B cell (primary cell): ENCODE measurements at regions not wholly inside any gene's neighbourhood (a gene's known extent, or its start where the extent isn't known, plus 50 kb on each side); places are given as distances from the start of the nearest gene placed in this dataset.

ENCODE experiments used
- ATAC-seq: fragments of 200-7000 bp; cut with Tn5 transposase; one replicate; pipeline ENCODE4 v1.10.0; 2021; ENCODE audit warnings: low read depth, mild to moderate bottlenecking, moderate number of reproducible peaks, moderate library complexity
- CTCF ChIA-PET: fragments of 350-600 bp; sonication (Branson Sonifier 250); formaldehyde crosslinking; loops from one replicate; lab custom pipeline; 2021; ENCODE audit warnings: antibody characterized with exemption, inconsistent platforms; lab: Charles Lee
- POLR2A ChIA-PET: fragments of 350-600 bp; sonication (Branson Sonifier 250); formaldehyde crosslinking; loops from one replicate; lab custom pipeline; 2021; ENCODE audit warnings: antibody characterized with exemption; lab: Charles Lee
- DNase-seq: peaks from one replicate; pipeline ENCODE4 v3.0.0; 2013
- H2AFZ ChIP-seq: 2 replicates; pipeline ENCODE4 v1.6.1; 2012; ENCODE audit warnings: mild to moderate bottlenecking, low read depth, low read length; ENCODE audit not compliant: insufficient read depth, poor library complexity, severe bottlenecking
- H3K27ac ChIP-seq, 2 donors: 1 replicate in 1 of 2; 2 replicates in 1 of 2; pipeline ENCODE4 v1.5.1; 2012 to 2013; ENCODE audit warnings: low read length in 2 of 2, mild to moderate bottlenecking in 2 of 2, moderate library complexity in 1 of 2
- H3K27me3 ChIP-seq, 4 experiments: fragments of 200-600 bp in 1 of 4; sonication (generic) in 1 of 4; replicated peaks in 1 of 4; 1 replicate in 2 of 4; 2 replicates in 2 of 4; pipeline versions ENCODE4 v1.6.1 to v1.7.0; 2013 to 2016; ENCODE audit warnings: low read length in 3 of 4, mild to moderate bottlenecking in 2 of 4, mixed read lengths in 1 of 4, moderate library complexity in 1 of 4; ENCODE audit not compliant: insufficient read depth in 4 of 4, control insufficient read depth in 3 of 4; ENCODE audit errors: control extremely low read depth in 1 of 4
- H3K36me3 ChIP-seq, 2 experiments: replicated peaks in 1 of 2; 1 replicate in 1 of 2; 2 replicates in 1 of 2; pipeline versions ENCODE4 v1.6.1 to v1.7.1; 2013; ENCODE audit warnings: low read length in 1 of 2; ENCODE audit not compliant: insufficient read depth in 2 of 2, control insufficient read depth in 1 of 2; ENCODE audit errors: control extremely low read depth in 1 of 2, extremely low read depth in 1 of 2
- H3K4me1 ChIP-seq, 2 donors: fragments of 200-600 bp in 1 of 2; sonication (generic) in 1 of 2; 1 replicate in 1 of 2; 2 replicates in 1 of 2; pipeline versions ENCODE4 v1.5.1 to v1.6.1; 2013 to 2017; ENCODE audit warnings: low read length in 2 of 2; ENCODE audit not compliant: control insufficient read depth in 2 of 2, insufficient read depth in 2 of 2
- H3K4me2 ChIP-seq: replicated peaks from 2 replicates; pipeline ENCODE3; 2012; ENCODE audit warnings: mild to moderate bottlenecking, low read depth, low read length; ENCODE audit not compliant: poor library complexity, severe bottlenecking
- H3K4me3 ChIP-seq, 5 experiments: fragments of 200-600 bp in 1 of 5; sonication (generic) in 1 of 5; 1 replicate in 3 of 5; 2 replicates in 2 of 5; pipeline versions ENCODE4 v1.5.1 to v1.7.0; 2011 to 2016; ENCODE audit warnings: low read length in 4 of 5, mild to moderate bottlenecking in 4 of 5, low read depth in 2 of 5, control low read depth in 1 of 5, moderate library complexity in 1 of 5; ENCODE audit not compliant: insufficient read depth in 1 of 5; ENCODE audit errors: control extremely low read depth in 1 of 5, extremely low read depth in 1 of 5
- H3K79me2 ChIP-seq: fragments of 200-600 bp; sonication (generic); one replicate; pipeline ENCODE4 v1.6.0; 2016; ENCODE audit warnings: low read length; ENCODE audit not compliant: control insufficient read depth, insufficient read depth
- H3K9ac ChIP-seq: fragments of 200-600 bp; sonication (generic); 2 replicates; pipeline ENCODE4 v1.6.1; 2017; ENCODE audit warnings: mild to moderate bottlenecking, low read length, moderate library complexity
- H3K9me3 ChIP-seq, 3 donors: one replicate each; pipeline versions ENCODE4 v1.6.1 to v1.7.1; 2013; ENCODE audit warnings: low read length in 2 of 3; ENCODE audit not compliant: control insufficient read depth in 2 of 3, insufficient read depth in 1 of 3; ENCODE audit errors: control extremely low read depth in 1 of 3
- H4K20me1 ChIP-seq: 2 replicates; pipeline ENCODE4 v1.6.0; 2012; ENCODE audit warnings: mild to moderate bottlenecking, low read length; ENCODE audit not compliant: insufficient read depth, control insufficient read depth, poor library complexity, severe bottlenecking
- H3K27ac Mint-ChIP-seq: one replicate; pipeline ENCODE4 v1.8.0; 2021; ENCODE audit warnings: mixed read lengths
- H3K27me3 Mint-ChIP-seq: one replicate; pipeline ENCODE4 v1.8.0; 2021; ENCODE audit warnings: mixed read lengths
- H3K4me1 Mint-ChIP-seq: one replicate; pipeline ENCODE4 v1.8.0; 2021; ENCODE audit warnings: mixed read lengths
- H3K4me3 Mint-ChIP-seq: one replicate; pipeline ENCODE4 v1.8.0; 2021; ENCODE audit warnings: mixed read lengths
- H3K9me3 Mint-ChIP-seq: one replicate; pipeline ENCODE4 v1.8.0; 2022; ENCODE audit warnings: mixed read lengths; ENCODE audit not compliant: insufficient read depth
- EZH2 ChIP-seq: IDR thresholded peaks from 2 replicates; pipeline ENCODE4 v1.6.1; 2012; ENCODE audit warnings: borderline replicate concordance, low read depth, mild to moderate bottlenecking, moderate library complexity, low read length; ENCODE audit not compliant: insufficient read depth, poor library complexity, severe bottlenecking
- WGBS: methylation state at CpG from one replicate; pipeline ENCODE4 v1.1.5; 2013; ENCODE audit warnings: missing lambda C conversion rate; ENCODE audit not compliant: insufficient coverage; 5-methylcytosine and 5-hydroxymethylcytosine counted together
- intact Hi-C: fragments of 100-400 bp; cut with micrococcal nuclease; formaldehyde crosslinking; loops from one replicate; pipeline ENCODE4 v1.10.0; 2022
- TF ChIP-seq, protein P1 (sequence below): fragments of 200-600 bp; IDR thresholded peaks from one replicate; pipeline ENCODE4 v1.8.0; 2022; ENCODE audit warnings: antibody characterized with exemption, mild to moderate bottlenecking

- Mint-ChIP-seq H3K27ac (no peak overlapping the region), H3K4me1 (peaks cover 23% of the 10 kb centered on the region), H3K4me3 (no peak overlapping the region), H3K9me3 (no peaks in the 10 kb centered on the region), H3K27me3 (peaks cover 37% of the 10 kb centered on the region)
- ATAC-seq = no peak
- Histone ChIP-seq H3K36me3 (no peaks in the 10 kb centered on the region), H3K27me3 (peaks cover 0 to 6% (median 1%) of the 10 kb centered on the region in 4 experiments), H3K27ac (no peak overlapping the region), H3K4me2 (no peak overlapping the region), H3K79me2 (no peaks in the 10 kb centered on the region), H3K9ac (no peak overlapping the region), H4K20me1 (no peaks in the 10 kb centered on the region), H3K4me1 (peaks cover 16 to 25% of the 10 kb centered on the region in 2 donors), H3K9me3 (peaks cover 0 to 3% (median 0%) of the 10 kb centered on the region in 3 donors), H2AFZ (no peak overlapping the region), H3K4me3 (no peak overlapping the region)
- ChIA-PET POLR2A (no interaction called here), CTCF (interaction anchor here (1.2 kb wide), 1 partner anchor 12 kb away, joined by 4 read pairs; no protein-coding TSS in a partner anchor)
- no peak for DNase-seq
- intact Hi-C loops = loop anchor here (5.0 kb wide), 1 partner anchor 63 kb away; no protein-coding TSS in a partner anchor
- no CpG with 5 or more reads among the region's 4 CpGs for WGBS
- no peak for TF ChIP-seq EZH2
These were observed 407.6 kb downstream of the PREX1 start for GRCh38 chr20:48420176-48420575.

DNA sequence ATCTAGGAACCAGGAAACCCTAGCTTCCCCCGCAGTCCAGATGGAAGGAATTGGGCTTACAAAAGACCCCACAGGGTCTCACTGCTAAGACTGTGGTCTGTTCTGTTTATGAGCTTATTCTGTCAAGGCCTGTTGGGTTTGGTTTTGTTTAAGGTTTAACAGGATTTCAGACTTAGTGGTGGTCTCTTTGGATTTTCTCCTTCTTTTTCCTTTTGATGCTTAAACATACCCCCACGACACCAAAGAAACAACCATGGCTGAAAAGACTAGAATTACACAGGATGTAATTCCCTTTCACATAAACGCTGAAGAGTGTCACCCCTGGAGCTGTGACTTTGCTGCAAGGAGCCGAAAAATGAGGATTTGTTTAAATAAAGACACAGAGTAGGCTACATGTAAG, 408.6 kb downstream of the PREX1 start:
- TF ChIP-seq, protein P1, sequence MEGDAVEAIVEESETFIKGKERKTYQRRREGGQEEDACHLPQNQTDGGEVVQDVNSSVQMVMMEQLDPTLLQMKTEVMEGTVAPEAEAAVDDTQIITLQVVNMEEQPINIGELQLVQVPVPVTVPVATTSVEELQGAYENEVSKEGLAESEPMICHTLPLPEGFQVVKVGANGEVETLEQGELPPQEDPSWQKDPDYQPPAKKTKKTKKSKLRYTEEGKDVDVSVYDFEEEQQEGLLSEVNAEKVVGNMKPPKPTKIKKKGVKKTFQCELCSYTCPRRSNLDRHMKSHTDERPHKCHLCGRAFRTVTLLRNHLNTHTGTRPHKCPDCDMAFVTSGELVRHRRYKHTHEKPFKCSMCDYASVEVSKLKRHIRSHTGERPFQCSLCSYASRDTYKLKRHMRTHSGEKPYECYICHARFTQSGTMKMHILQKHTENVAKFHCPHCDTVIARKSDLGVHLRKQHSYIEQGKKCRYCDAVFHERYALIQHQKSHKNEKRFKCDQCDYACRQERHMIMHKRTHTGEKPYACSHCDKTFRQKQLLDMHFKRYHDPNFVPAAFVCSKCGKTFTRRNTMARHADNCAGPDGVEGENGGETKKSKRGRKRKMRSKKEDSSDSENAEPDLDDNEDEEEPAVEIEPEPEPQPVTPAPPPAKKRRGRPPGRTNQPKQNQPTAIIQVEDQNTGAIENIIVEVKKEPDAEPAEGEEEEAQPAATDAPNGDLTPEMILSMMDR = no peak
- no peak for TF ChIP-seq EZH2
- Mint-ChIP-seq H3K27ac (no peak overlapping the region), H3K9me3 (no peaks in the 10 kb centered on the region), H3K4me3 (no peak overlapping the region), H3K27me3 (peaks cover 31% of the 10 kb centered on the region), H3K4me1 (peaks cover 23% of the 10 kb centered on the region)
- Histone ChIP-seq H3K4me1 (peaks cover 16 to 25% of the 10 kb centered on the region in 2 donors), H3K36me3 (no peaks in the 10 kb centered on the region), H2AFZ (no peak overlapping the region), H3K4me2 (no peak overlapping the region), H3K27ac (no peak overlapping the region), H3K9me3 (peaks cover 0 to 3% (median 0%) of the 10 kb centered on the region in 3 donors), H3K27me3 (peaks cover 0 to 2% (median under 1%) of the 10 kb centered on the region in 4 experiments), H4K20me1 (no peaks in the 10 kb centered on the region), H3K9ac (no peak overlapping the region), H3K79me2 (no peaks in the 10 kb centered on the region), H3K4me3 (no peak overlapping the region)
- ATAC-seq (no peak), DNase-seq (no peak)
- WGBS = no CpG with 5 or more reads among the region's 4 CpGs
- CTCF ChIA-PET = interaction anchor here (0.6 kb wide), 1 partner anchor 9 kb away, joined by 3 read pairs; no protein-coding TSS in a partner anchor
- POLR2A ChIA-PET = no interaction called here
- intact Hi-C loops = no loop called here
